NCI-H2029 treated with DMSO at 0.1 percent for 48 hours (cell line): ENCODE measurements at regions not wholly inside any gene's neighbourhood (a gene's known extent, or its start where the extent isn't known, plus 50 kb on each side); places are given as distances from the start of the nearest gene placed in this dataset.
"Not testable (repeated sequence)": the region's sequence is repeated elsewhere in the genome, so short reads cannot be mapped to it uniquely, and the experiment has no call there.

ENCODE experiments used
- DNase-seq: peaks from one replicate; lab custom pipeline; 2025; lab: John Stamatoyannopoulos, UW

DNA sequence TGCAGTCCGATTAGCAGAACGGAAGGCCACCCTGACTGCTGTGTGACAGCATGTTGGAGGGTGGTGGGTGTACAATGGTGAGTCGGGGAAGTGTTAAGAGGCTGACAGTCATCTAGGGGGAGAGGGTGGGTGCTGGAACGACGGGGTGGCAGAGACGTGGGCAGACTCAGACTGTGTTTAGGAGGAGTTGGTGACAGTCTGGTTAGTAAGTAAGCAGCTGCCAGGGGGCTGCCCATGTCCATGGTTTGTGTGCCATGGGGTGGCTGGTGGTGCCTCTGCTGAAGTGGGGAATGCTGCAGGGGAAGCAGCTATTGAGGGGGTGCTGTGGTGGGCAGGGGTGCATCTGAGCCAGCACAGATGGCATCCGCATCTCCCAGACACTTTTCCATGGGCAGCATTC is 51.3 kb upstream of the BOD1 start:
- no peak for DNase-seq

DNA sequence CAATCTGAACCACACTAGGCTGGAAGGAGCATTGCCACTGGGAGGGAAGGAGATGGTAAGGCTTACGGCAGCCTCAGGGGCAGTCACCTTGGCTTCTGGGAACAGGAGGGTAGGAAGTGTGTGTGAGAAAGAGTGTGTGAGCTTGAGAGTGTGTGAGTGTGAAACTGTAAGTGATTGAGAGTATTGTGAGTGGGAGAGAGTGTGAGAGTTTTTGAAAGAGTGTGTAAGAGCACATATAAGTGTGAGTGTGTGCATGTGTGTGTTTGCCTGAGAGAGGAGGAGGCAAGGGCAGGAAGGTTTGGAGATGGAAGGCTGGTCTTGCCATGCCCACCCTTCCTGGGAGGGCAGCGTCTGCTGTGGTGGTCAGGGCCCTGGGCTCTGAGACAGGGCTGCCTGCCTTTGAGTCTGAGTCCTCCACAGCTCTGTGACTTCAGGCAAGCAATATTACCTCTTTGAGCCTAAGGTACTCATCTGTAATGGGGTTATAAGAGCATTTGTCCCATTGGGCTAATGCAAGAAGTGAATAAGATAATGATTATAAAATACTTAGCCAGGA is 51.9 kb upstream of the BOD1 start:
- no peak for DNase-seq

- DNase-seq = no peak
Observed at GRCh38 chr5:173668910-173669309, 52.5 kb upstream of the BOD1 start.

- DNase-seq = no peak
Observed at GRCh38 chr5:173669483-173669882, 53.0 kb upstream of the BOD1 start.

DNA sequence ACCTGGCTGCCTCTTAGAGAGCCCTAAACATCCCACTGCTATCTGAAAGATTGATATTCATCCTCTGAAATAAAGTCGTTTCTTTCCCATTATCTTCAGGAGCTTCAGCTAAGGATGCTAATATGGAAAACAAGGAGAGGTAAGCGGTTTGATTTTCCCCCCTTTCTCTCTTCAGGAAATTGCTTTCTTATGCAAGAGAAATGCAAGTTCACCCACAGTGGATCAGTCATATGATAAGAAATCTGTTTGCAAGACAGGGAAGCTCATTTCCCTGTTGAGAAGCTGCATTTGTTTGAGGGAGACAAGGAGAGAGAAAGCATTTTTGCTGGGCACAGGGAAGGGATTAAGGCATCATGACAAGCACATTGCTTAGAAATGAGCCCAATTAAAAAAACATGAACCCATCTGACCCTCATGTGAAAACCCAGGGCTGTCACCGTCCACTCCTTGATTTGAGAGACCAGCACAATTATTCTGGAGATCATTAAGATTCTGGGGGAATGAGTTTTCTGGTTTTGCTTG is 53.7 kb upstream of the BOD1 start:
- DNase-seq = no peak

DNA sequence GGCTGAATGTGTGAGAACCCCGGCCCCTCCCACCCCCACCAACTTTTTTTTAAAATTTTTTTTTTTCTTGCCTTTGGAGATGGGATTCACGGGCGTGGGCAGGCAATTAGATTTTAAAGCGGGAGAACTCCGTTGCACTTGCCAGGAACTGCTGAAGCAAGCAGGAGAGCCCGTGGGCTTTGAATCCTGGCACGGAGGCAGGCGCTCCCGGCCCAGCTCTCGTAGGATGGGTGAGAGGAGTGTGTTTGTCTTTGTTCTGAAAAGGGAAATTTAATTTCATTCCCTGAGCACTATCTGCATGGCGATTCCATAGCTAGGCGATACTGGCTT is 54.3 kb upstream of the BOD1 start:
- no peak for DNase-seq

GRCh38 chr5:173671121-173671949 is 54.9 kb upstream of the BOD1 start:
- no peak for DNase-seq

DNA sequence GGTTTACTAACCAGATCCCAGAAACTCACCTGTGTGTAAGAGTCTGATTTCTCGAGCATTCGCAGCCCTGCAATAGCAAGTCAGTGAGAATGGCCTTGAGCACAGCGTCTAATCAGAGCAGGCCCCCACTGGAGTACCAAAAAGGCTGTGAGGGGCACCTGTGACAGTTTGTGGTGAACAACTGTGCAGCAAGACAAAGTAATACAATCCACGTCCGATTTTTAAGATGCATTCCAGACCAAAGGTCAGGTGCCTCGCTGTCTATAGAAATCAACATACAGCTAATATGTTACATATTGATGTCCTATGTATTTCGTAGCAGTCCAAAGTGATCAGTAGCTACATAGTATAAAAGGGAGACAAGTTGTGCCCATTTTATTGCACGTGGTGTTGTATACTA is 55.7 kb upstream of the BOD1 start:
- DNase-seq = no peak

- no peak for DNase-seq
Observed at GRCh38 chr5:173672891-173673290, 56.4 kb upstream of the BOD1 start.

DNA sequence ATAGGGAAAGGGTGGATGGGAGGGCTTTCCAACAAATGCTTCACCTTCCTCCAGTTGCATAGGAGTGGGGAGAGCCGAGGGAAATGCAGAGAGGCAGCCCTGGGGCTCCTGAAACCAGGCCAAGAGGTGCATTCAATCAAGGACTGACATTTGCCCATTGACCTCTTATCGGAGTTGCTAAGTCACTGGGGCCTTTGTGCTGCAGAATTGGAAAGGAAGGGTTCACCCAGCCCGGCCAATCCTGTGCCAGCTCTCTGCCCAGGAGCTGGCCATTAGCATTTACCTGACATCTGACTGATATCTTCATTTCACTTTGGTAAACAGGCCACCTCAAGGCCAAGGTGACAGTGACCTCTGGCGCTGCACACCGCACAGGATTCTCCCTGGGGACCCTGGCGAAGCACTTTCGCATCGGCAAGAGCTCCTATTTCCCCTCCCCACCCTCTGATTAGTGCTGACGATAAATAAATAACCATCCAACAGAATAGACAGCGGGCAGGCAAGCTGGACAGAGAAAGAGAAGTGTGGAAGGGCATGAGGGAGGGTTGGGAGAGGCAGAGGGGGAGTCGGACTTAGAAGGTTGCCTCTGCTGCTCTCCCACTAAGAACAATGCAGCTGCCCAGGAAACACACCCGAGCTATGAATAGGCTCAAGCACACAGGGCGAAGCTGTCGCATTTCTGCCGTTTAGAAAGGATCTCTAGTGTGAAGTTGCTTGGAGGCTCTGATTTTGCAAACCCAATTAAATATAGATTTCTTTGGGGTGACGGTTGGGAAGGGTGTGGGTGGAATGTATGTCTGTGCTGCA is 57.0 kb upstream of the BOD1 start:
- DNase-seq = no peak

DNA sequence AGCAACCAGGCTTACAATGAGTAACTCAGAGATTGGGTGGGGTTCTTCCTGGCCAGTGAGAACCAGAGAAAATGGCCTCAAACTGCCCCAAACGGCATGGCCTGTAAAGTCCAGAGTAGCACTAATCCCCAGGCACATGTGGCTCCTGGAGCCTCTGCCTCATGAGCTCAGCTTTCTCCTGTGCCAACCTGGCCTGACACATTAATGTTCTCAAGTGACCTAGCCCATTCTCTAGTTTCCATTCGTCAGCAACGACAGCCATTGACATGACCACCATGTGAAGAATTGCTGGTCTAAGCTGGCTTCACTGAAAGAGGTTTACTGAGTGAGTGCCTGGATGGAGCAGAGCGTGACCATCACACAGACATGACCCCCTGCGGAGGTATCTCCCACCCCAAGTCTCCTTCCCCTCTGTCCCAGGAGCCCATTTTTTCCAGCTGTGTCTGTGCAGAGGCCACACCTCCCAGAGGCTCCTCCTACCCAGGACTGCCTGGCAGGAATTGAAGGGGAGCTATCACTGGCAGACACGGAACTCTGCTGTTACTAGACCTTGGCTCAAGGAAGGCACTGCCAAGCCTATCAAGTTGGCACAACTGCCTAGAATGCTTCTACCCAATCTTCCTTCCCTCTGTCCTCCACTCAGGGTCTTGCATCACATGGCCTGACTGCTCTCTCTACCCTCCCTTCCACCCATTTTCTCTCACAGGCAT is 59.0 kb upstream of the BOD1 start:
- DNase-seq = no peak

DNA sequence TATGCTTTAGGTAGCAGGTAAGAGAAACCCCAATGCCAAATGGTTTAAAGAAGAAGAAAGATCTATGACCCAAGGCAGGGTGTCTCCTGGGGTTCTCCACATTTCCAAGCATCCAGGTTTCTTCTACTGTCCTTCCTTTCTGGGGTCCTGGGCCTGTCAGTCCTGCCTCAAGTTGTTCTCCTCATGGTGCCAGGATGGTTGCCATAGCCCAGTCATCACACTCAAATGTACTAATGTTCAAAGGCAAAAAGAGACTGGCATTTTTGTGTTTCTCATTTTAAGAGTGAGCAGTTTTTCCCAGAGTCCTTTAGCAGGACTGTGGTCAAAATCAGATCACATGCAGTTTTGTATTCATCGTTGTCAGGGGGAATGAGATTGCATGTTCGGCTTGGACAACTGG is 59.9 kb upstream of the BOD1 start:
- no peak for DNase-seq

GRCh38 chr5:173677125-173677672 is 60.7 kb upstream of the BOD1 start:
- no peak for DNase-seq

GRCh38 chr5:173679909-173680630 is 63.6 kb upstream of the BOD1 start:
- no peak for DNase-seq

DNA sequence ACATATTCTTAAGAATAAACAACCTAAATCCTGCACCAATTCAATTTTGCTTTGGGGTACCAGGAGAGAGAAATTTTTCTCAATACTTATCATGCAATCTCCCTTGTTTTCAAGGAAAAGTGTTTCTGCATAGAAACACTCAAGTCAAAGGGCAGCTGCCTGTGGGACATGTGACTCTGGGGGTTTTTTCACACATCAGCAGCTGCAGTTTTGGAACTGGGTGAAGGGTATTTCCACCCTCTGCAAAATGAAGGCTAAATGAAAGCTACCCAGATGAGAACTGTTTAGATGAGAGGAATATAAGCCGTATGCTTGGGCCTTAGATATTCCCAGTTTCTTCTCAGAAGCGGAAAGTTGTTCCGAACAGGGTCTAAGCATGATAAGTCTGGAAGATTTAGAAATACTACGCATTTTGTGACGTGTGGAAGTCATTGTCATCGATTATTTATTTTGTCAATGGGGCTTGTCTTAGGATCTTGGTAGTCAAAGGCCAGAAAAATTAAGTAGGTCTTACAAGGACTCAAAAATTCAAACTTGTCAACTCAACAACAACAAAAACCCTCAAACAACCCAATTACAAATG is 64.3 kb upstream of the BOD1 start:
- no peak for DNase-seq

GRCh38 chr5:173682313-173682712 is 65.9 kb upstream of the BOD1 start:
- no peak for DNase-seq

- DNase-seq = not testable (repeated sequence)
Observed at GRCh38 chr5:173684535-173684934, 68.1 kb upstream of the BOD1 start.

DNA sequence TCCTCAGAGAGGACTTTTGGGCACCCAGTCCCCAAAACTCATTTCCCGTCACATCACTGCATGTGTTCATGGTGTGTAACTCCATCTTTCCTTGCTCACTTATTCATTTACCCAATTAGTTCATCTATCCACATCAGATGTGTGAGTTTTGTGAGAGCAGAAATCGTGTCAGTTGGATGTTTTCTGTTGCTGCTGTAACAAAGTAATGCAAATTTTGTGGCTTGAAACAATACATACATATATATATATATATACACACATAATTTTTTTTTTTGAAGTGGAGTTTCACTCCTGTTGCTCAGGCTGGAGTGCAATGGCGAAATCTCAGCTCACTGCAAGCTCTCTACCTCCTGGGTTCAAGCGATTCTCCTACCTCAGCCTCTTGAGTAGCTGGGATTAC is 70.5 kb upstream of the BOD1 start:
- DNase-seq = no peak

- DNase-seq = no peak
Observed at GRCh38 chr5:173688703-173689102, 72.3 kb upstream of the BOD1 start.

- DNase-seq = no peak
Observed at GRCh38 chr5:173689171-173689736, 72.8 kb upstream of the BOD1 start.
